HL-60 (cell line): ENCODE measurements at regions not wholly inside any gene's neighbourhood (a gene's known extent, or its start where the extent isn't known, plus 50 kb on each side); places are given as distances from the start of the nearest gene placed in this dataset.

Experiments used
- DNase-seq, 2 experiments: peaks; one replicate each; pipeline ENCODE4 v3.0.0-alpha.2; 2010 to 2020; ENCODE audit warnings: low read depth in 1 of 2, low spot score in 1 of 2
- H3K27ac ChIP-seq: fragments of 250-450 bp; sonication (Bioruptor Pico); replicated peaks from 2 replicates; pipeline ENCODE4 v1.5.1; 2020; ENCODE audit warnings: mild to moderate bottlenecking, moderate library complexity
- H3K27me3 ChIP-seq: fragments of 250-450 bp; sonication (Bioruptor Pico); 2 replicates; pipeline ENCODE4 v1.5.1; 2021; ENCODE audit warnings: mild to moderate bottlenecking, moderate library complexity; ENCODE audit not compliant: insufficient read depth, poor library complexity, severe bottlenecking
- H3K4me3 ChIP-seq: replicated peaks from 2 replicates; pipeline ENCODE4 v1.5.1; 2011; ENCODE audit warnings: mild to moderate bottlenecking, control low read depth, low read length; ENCODE audit not compliant: insufficient read depth
- CTCF ChIP-seq: IDR thresholded peaks from one replicate; pipeline ENCODE4 v1.5.1; 2011; ENCODE audit warnings: low read length, control low read depth, inconsistent platforms; ENCODE audit not compliant: insufficient read depth
- GABPA ChIP-seq: IDR thresholded peaks from 2 replicates; pipeline ENCODE4 v1.6.1; 2012; ENCODE audit warnings: low read depth
- POLR2AphosphoS5 ChIP-seq: IDR thresholded peaks from 2 replicates; pipeline ENCODE4 v1.6.1; 2012; ENCODE audit warnings: low read depth
- REST ChIP-seq: IDR thresholded peaks from 2 replicates; pipeline ENCODE4 v1.6.1; 2012; ENCODE audit warnings: low read depth; ENCODE audit not compliant: insufficient replicate concordance
- SPI1 ChIP-seq: IDR thresholded peaks from 2 replicates; pipeline ENCODE4 v1.6.1; 2012; ENCODE audit warnings: low read depth, mild to moderate bottlenecking, borderline replicate concordance

GRCh38 chr7:53983480-53983879, 558.7 kb upstream of the VSTM2A start:
- H3K27me3 ChIP-seq = no peaks in the 10 kb centered on the region

GRCh38 chr7:53984776-53985175, 557.4 kb upstream of the VSTM2A start:
- no peaks in the 10 kb centered on the region for H3K27me3 ChIP-seq
- DNase-seq = no peak

More at GRCh38 chr7:53983480-53983879, 558.7 kb upstream of the VSTM2A start:
- no peak for DNase-seq
- no peak overlapping the region for H3K27ac ChIP-seq
- TF ChIP-seq CTCF = no peak
- no peak for TF ChIP-seq SPI1
- no peak for TF ChIP-seq POLR2AphosphoS5
- TF ChIP-seq REST = no peak
- no peak for TF ChIP-seq GABPA
- no peak overlapping the region for H3K4me3 ChIP-seq

GRCh38 chr7:53988376-53988775, 553.8 kb upstream of the VSTM2A start:
- Histone ChIP-seq H3K27me3 (no peaks in the 10 kb centered on the region), H3K27ac (no peak overlapping the region), H3K4me3 (no peak overlapping the region)
- DNase-seq = no peak
- no peak for TF ChIP-seq POLR2AphosphoS5
- TF ChIP-seq GABPA = no peak
- TF ChIP-seq CTCF = no peak
- no peak for TF ChIP-seq REST
- TF ChIP-seq SPI1 = no peak

More at GRCh38 chr7:53984776-53985175, 557.4 kb upstream of the VSTM2A start:
- Histone ChIP-seq H3K4me3 (no peak overlapping the region), H3K27ac (no peak overlapping the region)
- no peak for TF ChIP-seq GABPA
- TF ChIP-seq CTCF = no peak
- no peak for TF ChIP-seq REST
- TF ChIP-seq SPI1 = no peak
- no peak for TF ChIP-seq POLR2AphosphoS5
